ENCODE measurements at regions not wholly inside any gene's neighbourhood (a gene's known extent, or its start where the extent isn't known, plus 50 kb on each side); places are given as distances from the start of the nearest gene placed in this dataset.

GRCh38 chr16:86747761-86748160 lies 169.4 kb downstream of the FOXL1 start:
- TF ChIP-seq CTCF (IDR thresholded peaks at IDR 0.05): no peak
- TF ChIP-seq ZFX (IDR thresholded peaks at IDR 0.05; ENCODE audit: borderline replicate concordance): no peak

All from 22Rv1 (cell line).